Natural killer cell (primary cell): ENCODE measurements at regions not wholly inside any gene's neighbourhood (a gene's known extent, or its start where the extent isn't known, plus 50 kb on each side); places are given as distances from the start of the nearest gene placed in this dataset.
"Not testable (repeated sequence)": the region's sequence is repeated elsewhere in the genome, so short reads cannot be mapped to it uniquely, and the experiment has no call there.

ENCODE experiments used
- ATAC-seq, 3 donors: fragments of 150-1000 bp in 2 of 3; fragments of 200-7000 bp in 1 of 3; cut with Tn5 transposase; 1 replicate in 1 of 3; 2 replicates in 2 of 3; pipeline ENCODE4 v1.10.0; 2021; ENCODE audit warnings: mild to moderate bottlenecking in 2 of 3, moderate library complexity in 2 of 3
- DNase-seq, 2 donors: peaks; one replicate each; pipeline versions ENCODE4 v3.0.0 to v3.0.0-alpha.2; 2013 to 2021; ENCODE audit warnings: mixed read lengths in 1 of 2
- H3K27ac ChIP-seq: one replicate; pipeline ENCODE4 v1.5.1; 2013; ENCODE audit warnings: mild to moderate bottlenecking, low read length
- H3K27me3 ChIP-seq: one replicate; pipeline ENCODE4 v1.6.1; 2013; ENCODE audit warnings: low read length; ENCODE audit not compliant: control insufficient read depth, insufficient read depth
- H3K36me3 ChIP-seq: one replicate; pipeline ENCODE4 v1.6.1; 2013; ENCODE audit warnings: low read length; ENCODE audit not compliant: control insufficient read depth, insufficient read depth
- H3K4me1 ChIP-seq: one replicate; pipeline ENCODE4 v1.6.1; 2013; ENCODE audit warnings: low read length; ENCODE audit not compliant: control insufficient read depth, insufficient read depth
- H3K4me3 ChIP-seq: one replicate; pipeline ENCODE4 v1.5.1; 2013; ENCODE audit warnings: low read length
- H3K9me3 ChIP-seq: one replicate; pipeline ENCODE4 v1.6.1; 2013; ENCODE audit warnings: low read length; ENCODE audit not compliant: control insufficient read depth, insufficient read depth
- H3K27ac Mint-ChIP-seq, 2 donors: one replicate each; pipeline ENCODE4 v1.8.0; 2022; ENCODE audit warnings: mild to moderate bottlenecking in 2 of 2, mixed read lengths in 2 of 2, moderate library complexity in 1 of 2
- H3K27me3 Mint-ChIP-seq, 2 donors: one replicate each; pipeline ENCODE4 v1.8.0; 2022; ENCODE audit warnings: low read depth in 2 of 2, mixed read lengths in 2 of 2
- H3K36me3 Mint-ChIP-seq: one replicate; pipeline ENCODE4 v1.8.0; 2022; ENCODE audit warnings: mixed read lengths
- H3K4me1 Mint-ChIP-seq, 2 donors: one replicate each; pipeline ENCODE4 v1.8.0; 2022; ENCODE audit warnings: mixed read lengths in 2 of 2
- H3K4me3 Mint-ChIP-seq: one replicate; pipeline ENCODE4 v1.8.0; 2022; ENCODE audit warnings: mild to moderate bottlenecking, moderate library complexity, mixed read lengths
- H3K9me3 Mint-ChIP-seq, 2 donors: one replicate each; pipeline ENCODE4 v1.8.0; 2022; ENCODE audit warnings: mixed read lengths in 2 of 2
- CTCF ChIP-seq: fragments of 200-600 bp; IDR thresholded peaks from one replicate; pipeline ENCODE4 v1.8.0; 2022; ENCODE audit warnings: antibody characterized with exemption
- WGBS: methylation state at CpG from one replicate; pipeline ENCODE4 v1.1.7; 2013; ENCODE audit warnings: missing lambda C conversion rate; ENCODE audit not compliant: insufficient coverage; 5-methylcytosine and 5-hydroxymethylcytosine counted together
- intact Hi-C: fragments of 100-400 bp; cut with micrococcal nuclease; formaldehyde crosslinking; loops from one replicate; pipeline ENCODE4 v1.14.2; 2022

GRCh38 chr2:6186332-6187151 lies 494.4 kb downstream of the SOX11 start:
- no peak overlapping the region for H3K27ac Mint-ChIP-seq
- no peak overlapping the region for H3K4me3 Mint-ChIP-seq
- no peaks in the 10 kb centered on the region for H3K36me3 Mint-ChIP-seq
- no peaks in the 10 kb centered on the region for H3K27me3 ChIP-seq
- DNase-seq (no peak), ATAC-seq (no peak)
- no peaks in the 10 kb centered on the region for H3K4me1 ChIP-seq
- H3K27ac ChIP-seq = no peak overlapping the region
- intact Hi-C loops = no loop called here
- no peaks in the 10 kb centered on the region for H3K9me3 ChIP-seq
- H3K4me3 ChIP-seq = no peak overlapping the region
- H3K36me3 ChIP-seq = no peaks in the 10 kb centered on the region
- H3K9me3 Mint-ChIP-seq = peaks cover 15 to 16% of the 10 kb centered on the region in 2 donors
- no peaks in the 10 kb centered on the region for H3K4me1 Mint-ChIP-seq
- no peaks in the 10 kb centered on the region for H3K27me3 Mint-ChIP-seq
- no peak for TF ChIP-seq CTCF
- WGBS = 90% methylated on average over 7 of the region's 7 CpGs

- 75% methylated on average over 1 of the region's 1 CpG for WGBS
- H3K36me3 ChIP-seq = no peaks in the 10 kb centered on the region
- H3K9me3 ChIP-seq = peaks cover 3% of the 10 kb centered on the region
- Mint-ChIP-seq H3K4me3 (no peak overlapping the region), H3K36me3 (no peaks in the 10 kb centered on the region), H3K4me1 (no peaks in the 10 kb centered on the region), H3K27me3 (no peaks in the 10 kb centered on the region), H3K27ac (no peak overlapping the region), H3K9me3 (peaks cover 7 to 9% of the 10 kb centered on the region in 2 donors)
- intact Hi-C loops = no loop called here
- no peak overlapping the region for H3K27ac ChIP-seq
- no peak overlapping the region for H3K4me3 ChIP-seq
- TF ChIP-seq CTCF = no peak
- no peak for DNase-seq
- no peak for ATAC-seq
- no peaks in the 10 kb centered on the region for H3K4me1 ChIP-seq
- H3K27me3 ChIP-seq = no peaks in the 10 kb centered on the region
These were observed 504.3 kb downstream of the SOX11 start for GRCh38 chr2:6196449-6196848.

GRCh38 chr2:6198370-6198919 lies 506.3 kb downstream of the SOX11 start:
- H3K4me1 Mint-ChIP-seq = not testable (repeated sequence)

GRCh38 chr2:6202756-6203155 lies 510.6 kb downstream of the SOX11 start:
- H3K36me3 ChIP-seq = no peaks in the 10 kb centered on the region
- Mint-ChIP-seq H3K36me3 (peaks cover 4% of the 10 kb centered on the region), H3K4me3 (no peak overlapping the region), H3K27me3 (no peaks in the 10 kb centered on the region), H3K9me3 (peaks cover 8 to 14% of the 10 kb centered on the region in 2 donors), H3K4me1 (no peaks in the 10 kb centered on the region), H3K27ac (no peak overlapping the region)
- TF ChIP-seq CTCF = no peak
- H3K4me1 ChIP-seq = no peaks in the 10 kb centered on the region
- intact Hi-C loops = no loop called here
- DNase-seq (no peak), ATAC-seq (no peak)
- no peaks in the 10 kb centered on the region for H3K27me3 ChIP-seq
- H3K4me3 ChIP-seq = no peak overlapping the region
- no peak overlapping the region for H3K27ac ChIP-seq
- H3K9me3 ChIP-seq = peaks cover 3% of the 10 kb centered on the region
- 87% methylated on average over 5 of the region's 5 CpGs for WGBS

More at GRCh38 chr2:6198370-6198919, 506.3 kb downstream of the SOX11 start:
- DNase-seq, intact Hi-C loops, H3K27ac ChIP-seq, H3K36me3 Mint-ChIP-seq, H3K27me3 ChIP-seq, ATAC-seq, H3K27me3 Mint-ChIP-seq, H3K4me1 ChIP-seq, H3K4me3 ChIP-seq, H3K9me3 ChIP-seq, H3K4me3 Mint-ChIP-seq, H3K27ac Mint-ChIP-seq, H3K36me3 ChIP-seq, H3K9me3 Mint-ChIP-seq: not testable (repeated sequence)
- WGBS = 84% methylated on average over 6 of the region's 6 CpGs
